ENCODE measurements at regions not wholly inside any gene's neighbourhood (a gene's known extent, or its start where the extent isn't known, plus 50 kb on each side); places are given as distances from the start of the nearest gene placed in this dataset.
A peak's percentile ranks its signal among the peaks of the same experiment; 100 is the strongest.
"Not testable (repeated sequence)": the region's sequence is repeated elsewhere in the genome, so short reads cannot be mapped to it uniquely, and the experiment has no call there.

- ATAC-seq (ENCODE audit: poor library complexity) (no peak), DNase-seq (no peak)
- intact Hi-C loops (cut with DNase I), result no loop called here
These were observed 144.6 kb downstream of the BRD1 start for GRCh38 chr22:49683032-49683431.

- ATAC-seq (ENCODE audit: poor library complexity); DNase-seq; intact Hi-C loops (cut with DNase I): not testable (repeated sequence)
These were observed 146.9 kb downstream of the BRD1 start for GRCh38 chr22:49680819-49681218.

- intact Hi-C loops (cut with DNase I), result no loop called here
- ATAC-seq (ENCODE audit: poor library complexity) (no peak), DNase-seq (no peak)
These were observed 148.9 kb downstream of the BRD1 start for GRCh38 chr22:49678842-49679170.

- intact Hi-C loops (cut with DNase I), result no loop called here
- DNase-seq (no peak), ATAC-seq (ENCODE audit: poor library complexity) (no peak)
These were observed 149.4 kb downstream of the BRD1 start for GRCh38 chr22:49678137-49678841.

GRCh38 chr22:49677495-49677889, 150.2 kb downstream of the BRD1 start:
- intact Hi-C loops (cut with DNase I), result no loop called here
- DNase-seq (no peak), ATAC-seq (ENCODE audit: poor library complexity) (no peak)

- intact Hi-C loops (cut with DNase I), result no loop called here
- no peak for DNase-seq
- ATAC-seq (ENCODE audit: poor library complexity), result no peak
These were observed 150.7 kb downstream of the BRD1 start for GRCh38 chr22:49676783-49677494.

- ATAC-seq (ENCODE audit: poor library complexity), result no peak
- DNase-seq, result no peak
- intact Hi-C loops (cut with DNase I), result no loop called here
These were observed 151.4 kb downstream of the BRD1 start for GRCh38 chr22:49676230-49676629.

- intact Hi-C loops (cut with DNase I), result no loop called here
- DNase-seq, result no peak
- no peak for ATAC-seq (ENCODE audit: poor library complexity)
These were observed 153.1 kb downstream of the BRD1 start for GRCh38 chr22:49674479-49675050.

- intact Hi-C loops (cut with DNase I), result no loop called here
- ATAC-seq (ENCODE audit: poor library complexity) (no peak), DNase-seq (no peak)
These were observed 154.6 kb downstream of the BRD1 start for GRCh38 chr22:49673048-49673447.

- no peak for ATAC-seq (ENCODE audit: poor library complexity)
- DNase-seq, result no peak
- intact Hi-C loops (cut with DNase I), result no loop called here
These were observed 155.6 kb downstream of the BRD1 start for GRCh38 chr22:49672014-49672516.

GRCh38 chr22:49671331-49672013, 156.2 kb downstream of the BRD1 start:
- DNase-seq (no peak), ATAC-seq (ENCODE audit: poor library complexity) (no peak)
- intact Hi-C loops (cut with DNase I), result no loop called here

- ATAC-seq (ENCODE audit: poor library complexity) (peak; percentile 10), DNase-seq (no peak)
- intact Hi-C loops (cut with DNase I), result no loop called here
These were observed 157.0 kb downstream of the BRD1 start for GRCh38 chr22:49670456-49671330.

- ATAC-seq (ENCODE audit: poor library complexity); DNase-seq; intact Hi-C loops (cut with DNase I): not testable (repeated sequence)
These were observed 157.7 kb downstream of the BRD1 start for GRCh38 chr22:49669969-49670455.

GRCh38 chr22:49669427-49669968, 158.2 kb downstream of the BRD1 start:
- ATAC-seq (ENCODE audit: poor library complexity); DNase-seq; intact Hi-C loops (cut with DNase I): not testable (repeated sequence)

- DNase-seq (no peak), ATAC-seq (ENCODE audit: poor library complexity) (no peak)
- intact Hi-C loops (cut with DNase I), result no loop called here
These were observed 159.3 kb downstream of the BRD1 start for GRCh38 chr22:49668402-49668801.

GRCh38 chr22:49667236-49667635, 160.4 kb downstream of the BRD1 start:
- no peak for DNase-seq
- intact Hi-C loops (cut with DNase I), result no loop called here
- no peak for ATAC-seq (ENCODE audit: poor library complexity)

- intact Hi-C loops (cut with DNase I), result no loop called here
- DNase-seq (no peak), ATAC-seq (ENCODE audit: poor library complexity) (no peak)
These were observed 161.4 kb downstream of the BRD1 start for GRCh38 chr22:49666146-49666809.

GRCh38 chr22:49664891-49665290, 162.8 kb downstream of the BRD1 start:
- ATAC-seq (ENCODE audit: poor library complexity), result no peak
- intact Hi-C loops (cut with DNase I), result no loop called here
- no peak for DNase-seq
